Rectal smooth muscle tissue (tissue), 1 donor: ENCODE measurements at regions not wholly inside any gene's neighbourhood (a gene's known extent, or its start where the extent isn't known, plus 50 kb on each side); places are given as distances from the start of the nearest gene placed in this dataset.

Experiments
- H3K27ac ChIP-seq: one replicate; pipeline ENCODE4 v1.7.0; 2013; ENCODE audit warnings: low read depth, low read length, inconsistent platforms
- H3K27me3 ChIP-seq: one replicate; pipeline ENCODE4 v1.7.0; 2013; ENCODE audit warnings: low read length; ENCODE audit not compliant: control insufficient read depth, insufficient read depth
- H3K36me3 ChIP-seq: one replicate; pipeline ENCODE4 v1.7.0; 2013; ENCODE audit warnings: low read length; ENCODE audit not compliant: control insufficient read depth, insufficient read depth
- H3K4me1 ChIP-seq: one replicate; pipeline ENCODE4 v1.7.0; 2013; ENCODE audit warnings: low read length; ENCODE audit not compliant: control insufficient read depth, insufficient read depth
- H3K4me3 ChIP-seq: one replicate; pipeline ENCODE4 v1.7.0; 2013; ENCODE audit warnings: low read length
- H3K9ac ChIP-seq: one replicate; pipeline ENCODE4 v1.7.0; 2013; ENCODE audit warnings: low read length

- H3K27me3 ChIP-seq: no peaks in the 10 kb centered on the region
- H3K36me3 ChIP-seq: no peaks in the 10 kb centered on the region
- no peak overlapping the region for H3K4me3 ChIP-seq
- no peak overlapping the region for H3K9ac ChIP-seq
- H3K27ac ChIP-seq: no peak overlapping the region
- no peaks in the 10 kb centered on the region for H3K4me1 ChIP-seq
These were observed 150.4 kb upstream of the SLC6A11 start for GRCh38 chr3:10665592-10665991.

- H3K9ac ChIP-seq: no peak overlapping the region
- H3K27ac ChIP-seq: no peak overlapping the region
- no peaks in the 10 kb centered on the region for H3K27me3 ChIP-seq
- no peaks in the 10 kb centered on the region for H3K36me3 ChIP-seq
- H3K4me1 ChIP-seq: no peaks in the 10 kb centered on the region
- H3K4me3 ChIP-seq: no peak overlapping the region
These were observed 149.4 kb upstream of the SLC6A11 start for GRCh38 chr3:10666621-10667020.

GRCh38 chr3:10667269-10667668 is 148.8 kb upstream of the SLC6A11 start:
- Histone ChIP-seq H3K36me3 (no peaks in the 10 kb centered on the region), H3K27ac (no peak overlapping the region), H3K4me3 (no peak overlapping the region), H3K27me3 (no peaks in the 10 kb centered on the region), H3K4me1 (no peaks in the 10 kb centered on the region), H3K9ac (no peak overlapping the region)

DNA sequence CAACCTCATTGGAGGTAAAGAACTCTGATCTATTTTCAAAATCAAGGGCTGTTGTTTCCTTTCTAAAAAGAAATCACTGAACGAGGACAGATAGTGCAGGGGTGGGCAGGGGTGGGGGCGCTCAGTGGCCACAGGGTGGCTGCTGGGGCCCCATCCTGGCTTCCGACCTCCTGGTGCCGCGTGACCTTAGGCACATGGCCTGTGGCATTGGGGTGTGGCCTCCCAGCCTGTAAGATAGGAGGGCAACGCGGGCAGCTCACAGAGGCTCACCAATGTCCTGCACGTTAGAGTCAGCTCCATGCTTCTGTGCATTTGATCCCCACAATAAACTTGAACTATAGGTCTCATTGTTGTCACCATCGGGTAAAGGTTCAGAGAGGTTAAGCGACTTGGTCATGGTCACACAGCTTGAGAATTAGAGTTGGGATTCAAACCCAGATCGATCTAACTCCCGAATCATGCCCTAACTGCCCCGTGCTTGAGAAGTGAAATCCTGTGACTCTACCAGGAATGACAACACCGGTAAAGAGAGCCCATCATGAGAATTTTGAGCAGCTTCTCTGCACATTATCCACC is 148.0 kb upstream of the SLC6A11 start:
- H3K27me3 ChIP-seq: no peaks in the 10 kb centered on the region
- H3K27ac ChIP-seq: no peak overlapping the region
- peaks cover 3% of the 10 kb centered on the region for H3K4me1 ChIP-seq
- H3K4me3 ChIP-seq: no peak overlapping the region
- no peaks in the 10 kb centered on the region for H3K36me3 ChIP-seq
- no peak overlapping the region for H3K9ac ChIP-seq

GRCh38 chr3:10669490-10670048 is 146.5 kb upstream of the SLC6A11 start:
- no peaks in the 10 kb centered on the region for H3K36me3 ChIP-seq

GRCh38 chr3:10672422-10672821 is 143.6 kb upstream of the SLC6A11 start:
- Histone ChIP-seq H3K9ac (no peak overlapping the region), H3K4me1 (peaks cover 3% of the 10 kb centered on the region), H3K27ac (no peak overlapping the region), H3K36me3 (no peaks in the 10 kb centered on the region), H3K27me3 (no peaks in the 10 kb centered on the region), H3K4me3 (no peak overlapping the region)

More at GRCh38 chr3:10669490-10670048, 146.5 kb upstream of the SLC6A11 start:
- H3K27ac ChIP-seq: no peak overlapping the region
- H3K9ac ChIP-seq: no peak overlapping the region
- H3K4me3 ChIP-seq: no peak overlapping the region
- no peaks in the 10 kb centered on the region for H3K27me3 ChIP-seq
- peaks cover 3% of the 10 kb centered on the region for H3K4me1 ChIP-seq

DNA sequence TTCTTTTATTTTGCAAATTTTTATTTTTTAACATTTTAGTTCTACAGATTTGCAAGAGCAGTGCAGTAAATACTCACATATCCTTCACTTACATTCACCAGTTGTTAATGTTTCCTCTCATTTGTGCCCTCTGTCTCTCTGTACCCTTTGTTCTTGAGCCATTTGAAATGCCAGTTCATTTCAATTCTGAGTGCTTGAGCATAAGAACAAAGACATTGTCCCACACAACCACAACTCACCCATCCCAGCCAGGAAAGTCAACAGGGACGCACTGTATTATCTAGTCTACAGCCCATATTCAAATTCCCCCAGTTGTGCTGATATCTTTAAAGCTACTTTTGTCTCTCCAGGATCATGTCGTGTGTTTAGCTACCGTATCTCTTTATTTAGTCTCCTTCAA is 141.4 kb upstream of the SLC6A11 start:
- peaks cover 3% of the 10 kb centered on the region for H3K4me1 ChIP-seq
- no peak overlapping the region for H3K27ac ChIP-seq
- no peaks in the 10 kb centered on the region for H3K27me3 ChIP-seq
- no peak overlapping the region for H3K4me3 ChIP-seq
- no peak overlapping the region for H3K9ac ChIP-seq
- no peaks in the 10 kb centered on the region for H3K36me3 ChIP-seq

DNA sequence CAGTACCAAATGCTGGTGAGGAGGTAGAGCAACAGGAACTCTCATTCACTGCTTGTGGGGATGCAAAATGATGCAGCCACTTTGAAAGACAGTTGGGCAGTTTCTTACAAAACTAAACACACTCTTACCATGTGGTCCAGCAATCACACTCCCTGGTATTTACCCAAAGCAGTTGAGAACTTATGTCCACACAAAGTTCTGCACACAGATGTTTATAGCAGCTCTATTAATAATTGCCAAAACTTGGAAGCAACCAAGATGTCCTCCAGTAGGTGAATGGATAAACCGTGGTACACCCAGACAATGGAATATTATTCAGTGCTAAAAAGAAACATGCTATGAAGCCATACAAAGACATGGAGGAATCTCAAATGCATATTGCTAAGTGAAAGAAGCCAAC is 139.1 kb upstream of the SLC6A11 start:
- H3K27ac ChIP-seq: no peak overlapping the region

GRCh38 chr3:10678796-10679376 is 137.1 kb upstream of the SLC6A11 start:
- no peaks in the 10 kb centered on the region for H3K27me3 ChIP-seq
- H3K4me1 ChIP-seq: no peaks in the 10 kb centered on the region
- no peak overlapping the region for H3K4me3 ChIP-seq
- no peak overlapping the region for H3K9ac ChIP-seq
- H3K27ac ChIP-seq: no peak overlapping the region
- H3K36me3 ChIP-seq: no peaks in the 10 kb centered on the region

More for the DNA sequence above, 139.1 kb upstream of the SLC6A11 start:
- peaks cover 3% of the 10 kb centered on the region for H3K4me1 ChIP-seq
- H3K4me3 ChIP-seq: no peak overlapping the region
- H3K27me3 ChIP-seq: no peaks in the 10 kb centered on the region
- H3K36me3 ChIP-seq: no peaks in the 10 kb centered on the region
- H3K9ac ChIP-seq: no peak overlapping the region

GRCh38 chr3:10680796-10681195 is 135.2 kb upstream of the SLC6A11 start:
- H3K36me3 ChIP-seq: no peaks in the 10 kb centered on the region
- no peak overlapping the region for H3K4me3 ChIP-seq
- no peak overlapping the region for H3K9ac ChIP-seq
- no peaks in the 10 kb centered on the region for H3K27me3 ChIP-seq
- no peaks in the 10 kb centered on the region for H3K4me1 ChIP-seq
- H3K27ac ChIP-seq: no peak overlapping the region

GRCh38 chr3:10682692-10683091 is 133.3 kb upstream of the SLC6A11 start:
- Histone ChIP-seq H3K36me3 (no peaks in the 10 kb centered on the region), H3K27me3 (no peaks in the 10 kb centered on the region), H3K27ac (no peak overlapping the region), H3K4me3 (no peak overlapping the region), H3K9ac (no peak overlapping the region), H3K4me1 (no peaks in the 10 kb centered on the region)

DNA sequence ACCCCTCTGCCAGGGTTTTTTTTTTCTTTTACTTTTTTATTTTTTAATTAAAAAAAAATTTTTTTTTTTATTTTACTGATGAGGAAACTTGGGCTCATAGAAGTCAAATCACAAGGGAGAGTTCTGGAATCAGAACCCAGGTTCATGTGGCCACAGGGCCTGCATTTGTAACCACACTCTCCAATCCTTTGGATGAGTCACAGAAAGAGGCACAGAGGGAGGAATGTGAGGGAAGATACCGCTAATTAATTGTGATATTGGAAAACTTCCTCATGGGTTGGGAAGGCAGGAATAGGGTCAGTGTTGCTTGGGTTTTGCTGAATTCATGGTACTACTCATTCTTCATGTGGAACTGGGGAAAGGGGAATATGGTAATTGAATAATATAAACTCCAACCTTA is 132.9 kb upstream of the SLC6A11 start:
- no peak overlapping the region for H3K4me3 ChIP-seq
- no peak overlapping the region for H3K9ac ChIP-seq
- H3K27ac ChIP-seq: no peak overlapping the region
- H3K36me3 ChIP-seq: no peaks in the 10 kb centered on the region
- H3K27me3 ChIP-seq: no peaks in the 10 kb centered on the region
- H3K4me1 ChIP-seq: no peaks in the 10 kb centered on the region

DNA sequence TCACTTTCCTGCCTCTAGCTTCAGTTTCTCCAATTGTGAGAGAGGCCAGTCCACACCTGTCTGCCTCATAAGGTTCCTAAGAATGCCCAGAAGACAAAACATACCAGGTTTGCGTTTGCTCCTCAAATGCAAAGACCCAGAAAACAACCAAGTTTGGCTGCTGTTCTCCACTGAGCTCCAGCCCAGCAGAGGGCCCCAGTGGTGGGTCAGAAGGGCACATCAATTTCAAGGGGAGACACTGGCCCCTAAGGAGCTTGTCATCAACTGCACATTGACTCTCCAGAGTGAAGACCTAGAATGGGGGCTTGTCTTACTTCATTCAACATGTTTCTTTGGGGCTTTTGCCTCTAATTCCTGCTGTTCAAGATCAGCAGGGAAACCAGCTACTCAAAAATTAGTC is 127.9 kb upstream of the SLC6A11 start:
- Histone ChIP-seq H3K27ac (no peak overlapping the region), H3K9ac (no peak overlapping the region), H3K36me3 (no peaks in the 10 kb centered on the region), H3K4me1 (no peaks in the 10 kb centered on the region), H3K4me3 (no peak overlapping the region), H3K27me3 (no peaks in the 10 kb centered on the region)
